DND-41 (cell line): ENCODE measurements at regions not wholly inside any gene's neighbourhood (a gene's known extent, or its start where the extent isn't known, plus 50 kb on each side); places are given as distances from the start of the nearest gene placed in this dataset.

ENCODE experiments used
- EZH2 ChIP-seq: IDR thresholded peaks from 3 replicates; pipeline ENCODE4 v1.6.1; 2012; ENCODE audit warnings: borderline replicate concordance, low read depth, mild to moderate bottlenecking, moderate library complexity, low read length, inconsistent platforms; ENCODE audit not compliant: severe bottlenecking
- TF ChIP-seq, protein P1 (sequence below): IDR thresholded peaks from 2 replicates; pipeline ENCODE4 v1.5.1; 2012; ENCODE audit warnings: borderline replicate concordance, low read length, moderate library complexity, mild to moderate bottlenecking; ENCODE audit not compliant: poor library complexity, severe bottlenecking; ENCODE audit errors: extremely low read depth

DNA sequence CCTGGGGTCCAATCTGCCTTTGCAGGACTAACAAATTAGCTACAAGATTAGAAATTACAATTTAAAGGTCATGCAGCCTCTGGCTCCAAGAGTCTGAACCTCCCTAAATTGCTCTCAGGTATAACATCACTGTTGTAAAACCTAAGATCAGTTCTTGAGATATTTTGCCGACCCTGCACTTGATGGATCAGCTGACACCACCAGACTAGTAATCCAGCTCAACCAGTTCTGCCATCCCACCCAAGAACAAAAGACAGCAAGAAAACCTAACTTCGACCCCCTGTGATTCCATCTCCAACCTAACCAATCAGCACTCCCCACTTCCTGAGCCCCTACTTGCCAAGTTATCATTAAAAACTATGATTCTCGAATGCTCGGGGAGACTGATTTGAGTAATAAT lies 323.0 kb upstream of the BOD1L1 start:
- TF ChIP-seq, protein P1, sequence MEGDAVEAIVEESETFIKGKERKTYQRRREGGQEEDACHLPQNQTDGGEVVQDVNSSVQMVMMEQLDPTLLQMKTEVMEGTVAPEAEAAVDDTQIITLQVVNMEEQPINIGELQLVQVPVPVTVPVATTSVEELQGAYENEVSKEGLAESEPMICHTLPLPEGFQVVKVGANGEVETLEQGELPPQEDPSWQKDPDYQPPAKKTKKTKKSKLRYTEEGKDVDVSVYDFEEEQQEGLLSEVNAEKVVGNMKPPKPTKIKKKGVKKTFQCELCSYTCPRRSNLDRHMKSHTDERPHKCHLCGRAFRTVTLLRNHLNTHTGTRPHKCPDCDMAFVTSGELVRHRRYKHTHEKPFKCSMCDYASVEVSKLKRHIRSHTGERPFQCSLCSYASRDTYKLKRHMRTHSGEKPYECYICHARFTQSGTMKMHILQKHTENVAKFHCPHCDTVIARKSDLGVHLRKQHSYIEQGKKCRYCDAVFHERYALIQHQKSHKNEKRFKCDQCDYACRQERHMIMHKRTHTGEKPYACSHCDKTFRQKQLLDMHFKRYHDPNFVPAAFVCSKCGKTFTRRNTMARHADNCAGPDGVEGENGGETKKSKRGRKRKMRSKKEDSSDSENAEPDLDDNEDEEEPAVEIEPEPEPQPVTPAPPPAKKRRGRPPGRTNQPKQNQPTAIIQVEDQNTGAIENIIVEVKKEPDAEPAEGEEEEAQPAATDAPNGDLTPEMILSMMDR = no peak
- no peak for TF ChIP-seq EZH2
